Stimulated activated CD8-positive, alpha-beta memory T cell treated with anti-CD3 and anti-CD28 coated beads, Interleukin-12 subunit alpha, Interleukin-12 subunit beta, amount 100 ng/mL, for 24 hours (primary cell): ENCODE measurements at regions not wholly inside any gene's neighbourhood (a gene's known extent, or its start where the extent isn't known, plus 50 kb on each side); places are given as distances from the start of the nearest gene placed in this dataset.

Experiments
- DNase-seq: peaks from one replicate; pipeline ENCODE4 v3.0.0-alpha.2; 2020; ENCODE audit errors: extremely low read depth

DNA sequence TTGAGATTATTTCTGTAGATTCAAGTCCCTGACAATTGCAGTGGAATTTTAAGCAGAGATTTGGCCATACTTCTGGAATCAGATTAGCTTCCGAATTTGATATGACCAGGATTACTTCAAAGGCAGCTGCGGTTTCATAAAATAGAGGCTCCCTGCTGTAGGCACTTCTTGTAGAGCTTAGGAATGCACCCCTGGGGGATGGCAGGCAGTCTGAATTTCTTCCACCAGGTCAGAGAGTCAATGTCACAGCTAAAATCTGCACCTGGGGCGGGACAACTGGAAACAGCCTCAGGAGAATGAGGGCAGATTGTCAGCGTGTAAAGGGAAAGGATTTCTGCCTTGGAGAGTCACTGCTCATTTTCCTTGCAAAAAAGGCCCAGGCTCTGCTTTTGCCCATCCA is 182.6 kb downstream of the ARRDC4 start:
- DNase-seq = no peak

DNA sequence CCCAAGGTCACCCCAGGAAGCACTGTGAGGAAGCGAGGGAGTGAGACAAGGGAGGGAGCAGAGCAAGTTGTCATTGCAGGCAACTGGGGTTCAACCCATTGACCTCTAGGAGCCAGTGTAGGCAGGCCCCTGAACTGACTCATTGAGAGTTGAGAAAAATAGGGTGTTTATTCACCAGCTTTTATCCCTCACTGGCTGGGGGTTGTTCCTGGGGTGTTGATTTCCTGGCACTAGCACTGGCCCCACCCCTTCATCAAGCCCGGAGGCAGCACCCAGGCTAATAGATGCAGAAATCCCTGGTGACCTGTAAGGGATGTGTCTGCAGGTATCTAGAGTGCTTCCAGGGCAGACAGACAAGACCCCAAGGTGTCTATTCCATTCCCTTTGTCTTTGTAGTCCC is 183.9 kb downstream of the ARRDC4 start:
- no peak for DNase-seq

DNA sequence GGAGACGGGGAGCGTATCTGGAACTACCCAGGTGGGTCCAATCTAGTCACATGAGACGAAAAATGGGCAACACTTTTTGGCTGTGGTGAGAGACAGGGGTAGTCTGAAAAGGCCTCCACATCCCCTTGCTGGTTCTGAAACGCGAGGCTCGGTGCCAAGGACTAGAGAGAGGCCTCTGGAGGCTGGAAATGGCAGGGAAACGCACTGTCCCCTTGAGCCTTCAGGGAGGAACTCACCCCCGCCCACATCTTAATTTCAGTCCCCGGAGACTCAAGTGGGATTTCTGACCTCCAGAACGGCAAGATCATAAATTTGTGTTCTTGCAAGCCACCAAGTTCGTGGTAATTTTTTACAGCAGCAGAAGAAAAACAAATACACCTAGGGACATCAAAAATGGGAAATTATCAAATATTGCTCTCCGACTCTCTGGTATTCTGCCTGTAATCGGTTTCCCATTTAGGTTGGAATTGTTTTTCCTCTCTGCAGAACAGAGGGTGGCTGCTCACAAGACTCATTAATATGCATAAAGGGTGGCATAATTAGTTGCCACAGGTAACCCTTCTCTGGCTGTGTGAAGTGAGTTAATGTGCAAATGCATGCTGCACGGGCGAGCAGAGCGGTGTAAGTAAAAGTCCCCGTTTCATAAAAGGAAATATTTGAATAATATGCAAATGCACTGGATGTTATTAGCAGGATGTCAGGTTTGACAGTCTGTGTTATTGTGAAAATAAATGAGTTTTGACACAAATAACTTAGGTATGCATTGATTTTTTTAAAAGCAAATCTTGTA is 185.7 kb downstream of the ARRDC4 start:
- no peak for DNase-seq

DNA sequence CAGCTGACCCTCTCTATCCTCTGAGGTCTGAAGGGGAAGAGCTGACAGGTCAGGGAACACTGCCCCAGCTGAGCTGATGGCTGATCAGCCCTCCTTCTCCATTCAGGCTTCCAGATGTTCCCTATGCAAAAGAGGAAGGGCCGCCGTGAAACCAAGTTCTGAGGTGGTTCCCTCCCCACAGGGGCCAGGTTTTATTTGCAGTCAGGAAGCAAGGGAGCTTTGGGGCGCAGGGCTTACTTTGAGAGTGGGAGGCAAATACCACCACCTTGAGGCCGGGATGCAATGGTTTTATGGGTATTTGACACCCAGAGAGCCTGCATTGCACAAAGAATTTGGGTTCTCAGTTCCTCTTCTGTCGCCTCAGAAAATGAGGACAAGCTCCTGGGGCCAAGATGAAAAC is 186.9 kb downstream of the ARRDC4 start:
- DNase-seq = no peak

- DNase-seq = no peak
These were observed 189.6 kb downstream of the ARRDC4 start for GRCh38 chr15:98150084-98150483.

DNA sequence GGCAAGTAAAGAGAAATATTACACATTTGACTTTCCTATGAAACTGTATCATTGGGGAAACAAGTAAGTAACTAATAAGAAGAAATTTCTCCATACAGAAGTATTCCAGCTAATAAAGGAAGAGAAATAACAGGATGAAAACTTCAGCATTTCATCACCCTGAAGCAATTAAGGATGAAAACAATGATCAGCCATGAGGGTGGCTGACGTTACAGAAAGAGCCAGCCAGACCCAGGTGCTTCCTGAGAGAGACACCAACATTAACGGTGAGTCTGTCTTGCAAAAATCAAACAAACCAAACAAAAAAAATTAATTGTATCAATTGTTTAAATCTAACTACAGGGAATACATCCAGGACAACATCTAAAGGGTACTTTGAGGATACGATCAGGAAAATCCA is 190.0 kb downstream of the ARRDC4 start:
- no peak for DNase-seq

- no peak for DNase-seq
These were observed 190.6 kb downstream of the ARRDC4 start for GRCh38 chr15:98151096-98151495.

GRCh38 chr15:98152156-98152555 is 191.7 kb downstream of the ARRDC4 start:
- DNase-seq = no peak

GRCh38 chr15:98154863-98155262 is 194.4 kb downstream of the ARRDC4 start:
- DNase-seq = no peak

GRCh38 chr15:98155356-98155755 is 194.9 kb downstream of the ARRDC4 start:
- no peak for DNase-seq

DNA sequence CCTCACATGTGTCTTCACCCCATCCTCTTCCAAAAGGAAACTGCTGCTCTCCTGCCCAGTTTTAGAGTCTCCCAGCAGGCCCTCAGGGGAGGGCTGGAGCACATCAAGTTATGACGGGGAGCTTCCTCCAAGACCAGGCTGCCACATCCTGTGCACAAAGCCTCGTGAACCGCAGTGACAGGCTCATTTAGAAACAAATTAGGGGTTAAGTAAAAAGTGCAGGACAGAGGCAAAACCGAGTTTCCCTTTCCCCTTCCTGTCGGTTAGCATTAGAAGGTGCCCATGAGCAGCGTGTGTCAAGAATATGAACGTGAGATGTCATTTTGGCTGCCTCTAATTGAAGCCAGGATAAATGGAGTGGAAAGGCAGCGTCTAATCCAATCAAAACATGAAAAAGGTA is 199.7 kb downstream of the ARRDC4 start:
- no peak for DNase-seq

DNA sequence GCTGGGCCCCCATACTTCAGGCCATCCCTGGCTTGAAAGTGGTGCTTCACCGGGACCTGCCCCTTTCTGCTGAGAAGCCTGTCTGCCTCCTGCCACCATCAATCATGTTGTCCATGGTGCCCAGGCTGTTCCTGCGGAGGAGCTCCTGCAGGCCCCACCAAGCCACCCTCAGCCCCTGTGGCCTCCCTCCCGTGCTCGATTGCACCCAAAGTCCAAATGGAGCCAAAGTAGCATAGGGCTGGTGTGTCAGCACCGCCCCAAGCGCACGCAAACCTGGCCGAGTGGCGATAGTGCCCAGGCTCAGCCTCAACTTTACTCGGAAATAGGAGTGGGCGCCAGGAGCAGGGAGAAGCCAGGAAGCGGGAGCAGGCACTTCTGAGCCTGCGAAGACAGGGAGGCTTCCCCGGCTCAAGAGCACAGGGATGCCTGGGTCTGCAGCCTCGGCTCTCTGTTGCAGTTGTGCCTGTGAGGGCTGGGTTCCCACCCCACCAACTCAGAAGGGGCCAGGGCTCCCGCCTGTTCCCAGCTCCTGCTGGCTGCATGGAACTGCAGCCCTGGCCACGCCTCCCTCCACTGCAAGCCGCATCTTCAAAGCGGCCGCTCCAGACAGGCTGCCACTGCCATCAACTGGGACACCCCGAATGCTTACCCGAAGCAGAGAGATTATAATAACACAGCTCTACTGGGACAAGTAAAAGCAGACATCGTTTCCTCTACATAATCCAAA is 203.0 kb downstream of the ARRDC4 start:
- DNase-seq = no peak

DNA sequence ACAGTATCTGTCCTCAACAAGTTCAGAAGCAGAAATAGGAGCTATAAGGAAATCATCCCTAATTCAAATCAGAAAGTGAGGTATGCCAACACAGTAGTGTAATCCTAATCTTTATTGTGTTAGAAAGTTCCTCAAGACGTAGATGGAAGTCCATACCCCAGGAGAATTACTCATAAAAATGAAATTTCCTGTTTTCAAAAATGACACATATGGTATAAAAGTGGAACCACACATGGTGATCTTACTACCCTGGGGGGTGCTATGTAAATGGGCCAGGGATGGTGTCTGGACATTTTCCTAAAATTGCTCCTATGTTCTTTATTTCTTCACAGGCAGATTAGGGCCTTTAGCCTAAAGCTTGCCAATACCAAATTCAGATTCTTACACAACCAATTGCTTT is 204.1 kb downstream of the ARRDC4 start:
- DNase-seq = no peak

DNA sequence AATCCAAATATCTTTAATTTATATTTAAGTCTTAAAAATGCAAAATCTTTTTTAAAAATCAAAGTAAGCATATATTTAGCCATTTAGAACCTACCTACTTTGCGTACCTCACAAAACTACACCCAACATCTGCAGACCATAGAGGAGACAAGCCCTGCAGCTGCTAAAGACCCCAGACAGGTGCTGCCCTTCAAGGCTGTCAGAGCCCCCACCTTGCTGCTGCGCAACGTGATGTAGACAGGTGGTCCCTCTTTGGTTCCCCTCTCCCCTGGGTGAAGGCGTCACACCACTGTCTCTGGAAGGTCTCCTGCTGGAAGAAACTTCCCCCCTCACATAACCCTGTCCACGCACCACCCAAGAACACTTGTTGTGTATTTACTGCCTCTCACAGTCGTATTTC is 204.5 kb downstream of the ARRDC4 start:
- no peak for DNase-seq

GRCh38 chr15:98167722-98168268 is 207.3 kb downstream of the ARRDC4 start:
- no peak for DNase-seq

GRCh38 chr15:98169551-98169950 is 209.0 kb downstream of the ARRDC4 start:
- no peak for DNase-seq

GRCh38 chr15:98174286-98174685 is 213.8 kb downstream of the ARRDC4 start:
- no peak for DNase-seq

GRCh38 chr15:98174841-98175240 is 214.3 kb downstream of the ARRDC4 start:
- no peak for DNase-seq

DNA sequence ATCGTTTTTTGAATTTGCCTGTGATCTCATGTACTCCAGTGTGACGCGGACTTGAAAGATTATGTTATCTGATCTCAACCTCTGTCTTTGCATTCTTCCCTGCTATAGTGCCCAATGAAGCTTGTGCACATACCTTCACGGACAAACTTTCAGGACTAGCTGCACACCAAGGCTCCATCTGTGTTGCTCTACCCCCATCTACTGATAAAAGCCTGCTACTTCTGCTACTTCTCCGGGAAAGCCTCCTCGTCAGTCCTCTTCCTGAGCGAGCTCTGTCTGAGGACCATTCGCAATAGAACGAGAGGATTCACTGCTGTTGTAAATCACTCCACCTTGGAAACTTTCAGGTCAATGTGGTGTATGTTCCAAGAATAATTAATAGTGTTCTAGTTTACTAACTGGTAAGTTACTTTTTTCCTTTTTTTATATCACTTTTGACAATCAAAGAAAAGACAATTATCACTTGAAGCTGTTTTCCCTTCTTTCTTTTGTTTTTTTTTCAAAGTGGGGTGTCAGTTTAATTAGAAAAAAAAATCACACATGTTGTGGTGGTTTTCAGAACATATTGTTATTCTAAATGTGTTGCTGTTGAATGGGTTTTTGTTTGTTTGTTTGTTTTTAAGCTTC is 217.6 kb downstream of the ARRDC4 start:
- DNase-seq = no peak

DNA sequence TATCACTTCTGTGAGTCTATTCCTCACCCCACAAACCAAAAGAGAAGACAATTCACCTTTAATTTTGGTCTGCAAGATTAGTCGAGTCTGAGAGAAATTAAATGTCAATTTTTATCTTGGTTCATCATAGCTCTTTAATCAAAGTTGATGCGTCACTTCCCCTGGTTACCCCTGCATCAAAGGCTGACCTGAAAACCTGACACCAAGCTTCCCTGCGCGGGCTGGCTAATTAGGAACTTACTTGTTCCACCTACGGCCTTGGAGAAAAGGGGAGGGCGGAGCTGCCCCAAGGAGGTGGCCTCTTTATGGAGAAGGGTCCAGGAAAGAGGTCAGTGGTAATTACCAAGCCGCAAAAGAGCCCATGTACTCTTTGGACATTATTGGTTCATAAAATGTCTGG is 218.4 kb downstream of the ARRDC4 start:
- no peak for DNase-seq

DNA sequence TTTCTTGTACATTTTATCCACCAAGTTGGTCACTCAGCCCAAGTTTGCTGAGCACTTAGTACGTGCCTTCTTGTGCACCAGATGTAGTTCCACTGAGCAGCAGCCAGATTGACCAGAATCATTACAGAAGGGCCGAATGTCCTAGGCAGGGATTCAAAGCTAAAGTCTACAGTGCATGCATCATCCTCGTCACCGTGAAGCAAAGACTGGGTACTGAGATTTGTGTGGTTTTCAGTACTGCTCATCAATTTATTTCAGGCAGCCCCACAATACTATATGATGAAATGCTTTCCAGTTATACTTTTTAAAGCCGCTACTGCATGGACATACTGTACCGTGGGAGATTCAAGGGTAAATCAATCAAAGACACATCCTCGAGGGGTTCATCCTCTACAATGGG is 227.0 kb downstream of the ARRDC4 start:
- no peak for DNase-seq

DNA sequence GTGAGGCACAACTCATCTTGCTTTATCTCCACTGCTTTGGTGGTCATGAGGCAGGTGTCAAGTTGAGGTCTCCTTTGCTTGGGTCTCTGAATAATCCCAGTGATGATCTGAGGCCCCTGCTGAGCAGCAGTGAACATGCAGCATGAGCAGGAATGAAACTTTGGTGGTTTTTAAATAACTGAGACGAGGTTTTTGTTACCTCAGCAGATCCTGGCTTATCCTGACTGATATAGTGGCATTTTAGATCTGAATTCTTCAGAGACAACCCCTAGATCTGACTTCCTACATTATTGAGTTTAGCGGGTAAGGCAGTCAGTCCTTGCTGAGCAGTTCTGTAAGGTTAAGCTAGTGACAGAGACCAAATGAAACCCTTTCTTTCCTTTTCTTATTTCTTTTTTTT is 230.4 kb downstream of the ARRDC4 start:
- no peak for DNase-seq

GRCh38 chr15:98195796-98196195 is 235.3 kb downstream of the ARRDC4 start:
- no peak for DNase-seq
